NCI-H526 (cell line): ENCODE measurements at regions not wholly inside any gene's neighbourhood (a gene's known extent, or its start where the extent isn't known, plus 50 kb on each side); places are given as distances from the start of the nearest gene placed in this dataset.

Source experiments
- DNase-seq, 2 experiments: peaks; one replicate each; lab custom pipeline; 2025; lab: John Stamatoyannopoulos, UW

GRCh38 chr2:22824618-22825017 lies 560.4 kb upstream of the KLHL29 start:
- DNase-seq, result no peak

- no peak for DNase-seq
Observed at GRCh38 chr2:22826703-22827102, 558.3 kb upstream of the KLHL29 start.

GRCh38 chr2:22829791-22830190 lies 555.2 kb upstream of the KLHL29 start:
- peak in 1 of 2 experiments; percentile 10 for DNase-seq

- no peak for DNase-seq
Observed at GRCh38 chr2:22832196-22832595, 552.8 kb upstream of the KLHL29 start.

DNA sequence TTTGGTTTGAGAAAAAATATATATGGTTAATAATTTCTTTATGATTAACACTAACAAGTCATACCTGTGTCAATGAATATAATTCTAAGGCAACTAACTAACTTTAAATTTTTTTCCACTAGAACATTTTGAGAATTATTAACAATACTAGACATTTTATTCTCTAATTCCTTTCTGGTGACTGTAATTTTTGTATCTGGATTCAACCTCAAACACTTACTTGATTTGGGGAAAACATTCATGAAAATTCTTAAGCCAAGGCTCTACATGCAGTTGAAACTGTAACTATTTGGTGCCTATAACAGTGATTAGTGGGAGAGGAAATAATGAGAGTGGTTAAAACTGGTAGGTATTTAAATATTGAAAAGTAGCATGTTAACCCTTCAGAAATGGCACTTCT lies 546.5 kb upstream of the KLHL29 start:
- no peak for DNase-seq

GRCh38 chr2:22842205-22842869 lies 542.6 kb upstream of the KLHL29 start:
- DNase-seq, result no peak

DNA sequence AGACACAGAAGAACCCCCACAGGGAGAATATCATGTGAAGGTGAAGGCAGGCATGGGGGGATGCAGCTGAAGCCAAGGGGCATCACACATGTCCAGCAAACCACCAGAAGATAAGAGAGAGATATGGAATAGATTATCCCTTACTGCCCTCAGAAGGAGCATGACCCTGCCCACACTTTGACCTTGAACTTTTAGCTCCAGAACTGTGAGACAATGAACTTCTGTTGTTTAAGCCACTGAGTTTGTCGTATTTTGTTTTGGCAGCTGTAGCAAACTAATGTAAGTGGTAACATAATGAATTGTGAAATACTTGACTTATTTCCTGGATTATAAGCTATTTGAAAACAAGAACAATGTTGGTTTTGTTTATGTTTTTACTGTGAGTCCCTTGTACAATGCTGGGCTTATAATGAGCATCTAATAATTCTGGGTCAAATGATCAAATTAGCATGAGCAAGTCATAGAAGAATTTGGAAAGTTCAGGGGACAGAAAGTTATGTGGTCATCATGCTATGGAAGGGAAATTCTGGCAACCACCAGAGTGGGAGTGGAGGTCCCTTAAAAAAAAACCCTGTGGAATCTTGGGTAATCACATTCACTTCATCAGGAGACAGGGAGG lies 541.0 kb upstream of the KLHL29 start:
- no peak for DNase-seq

DNA sequence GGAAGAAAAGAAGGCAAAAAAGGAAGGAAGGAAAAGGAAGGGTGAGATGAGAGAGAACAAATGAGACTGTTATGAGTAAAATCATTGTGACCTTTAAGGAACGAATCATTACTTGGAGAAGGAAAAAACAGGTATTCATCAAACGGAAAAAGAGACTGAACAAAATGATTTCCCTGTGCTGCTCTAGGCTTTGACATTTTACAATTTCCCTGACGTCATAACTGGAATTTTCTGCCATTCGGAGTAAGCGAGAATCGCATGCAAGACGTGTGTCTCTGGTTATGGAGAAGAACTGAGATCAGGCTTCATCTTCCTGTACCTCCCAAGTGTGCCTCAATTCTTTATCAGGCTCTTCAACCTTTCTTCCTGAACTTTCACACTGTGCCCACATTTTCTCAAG lies 534.7 kb upstream of the KLHL29 start:
- no peak for DNase-seq

DNA sequence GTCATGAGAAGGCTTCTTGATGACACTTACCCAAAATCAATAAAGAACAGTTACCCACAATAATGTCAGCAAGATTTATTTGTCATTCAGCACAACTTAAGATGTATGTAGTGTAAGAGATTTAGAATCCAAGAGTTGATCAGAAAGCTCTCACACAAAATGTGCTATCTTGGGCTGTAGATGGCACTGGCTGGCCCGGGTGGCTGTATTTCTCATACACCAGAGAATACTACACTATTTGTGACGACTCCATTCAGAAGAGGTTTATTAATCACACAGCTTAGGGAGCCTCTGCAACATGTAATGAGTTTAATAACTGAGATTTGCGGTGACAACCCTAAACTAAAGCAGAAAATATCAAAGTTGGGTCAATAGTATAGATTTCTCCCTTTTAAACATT lies 530.4 kb upstream of the KLHL29 start:
- no peak for DNase-seq

DNA sequence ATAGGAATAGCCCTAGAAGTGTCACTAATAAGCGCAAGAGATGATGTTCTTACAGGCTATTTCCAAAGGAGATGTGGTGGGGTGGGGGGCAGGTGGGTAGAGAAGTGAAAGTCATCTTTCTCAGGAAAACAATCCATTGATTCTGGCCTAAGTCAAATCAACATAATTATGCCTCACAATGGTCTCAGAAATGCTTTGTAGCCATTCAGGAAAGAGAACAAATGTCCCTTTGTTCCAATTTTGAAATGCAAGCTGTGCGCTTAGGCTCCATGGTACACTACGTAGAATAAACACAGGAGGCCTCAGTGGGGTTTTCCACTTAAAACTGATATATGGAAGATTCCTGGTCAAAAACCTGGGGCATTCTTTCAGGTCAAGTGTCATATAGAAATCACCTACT lies 529.9 kb upstream of the KLHL29 start:
- DNase-seq, result peak in 1 of 2 experiments; percentile 56

DNA sequence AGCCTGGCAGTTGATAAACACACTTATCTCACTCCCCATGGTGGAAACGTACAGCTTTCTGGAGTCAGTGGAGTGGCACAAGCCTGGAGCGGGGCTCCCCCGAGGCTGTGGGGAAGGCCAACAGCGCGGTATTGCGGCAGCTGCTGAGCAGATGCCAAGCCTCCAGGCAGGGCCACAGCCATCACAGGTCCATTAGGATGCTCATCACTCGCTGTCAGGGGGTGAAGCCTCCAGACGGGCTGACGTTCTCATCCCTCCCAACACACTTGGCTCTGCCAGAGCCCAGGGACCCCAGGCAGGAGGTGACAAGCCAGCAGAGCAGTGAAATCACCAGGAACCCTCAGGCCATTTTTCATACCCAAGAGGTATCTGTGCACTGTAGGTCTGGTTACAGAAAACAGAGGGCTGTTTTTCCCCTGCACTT lies 529.2 kb upstream of the KLHL29 start:
- peak in 1 of 2 experiments; percentile 30 for DNase-seq

DNA sequence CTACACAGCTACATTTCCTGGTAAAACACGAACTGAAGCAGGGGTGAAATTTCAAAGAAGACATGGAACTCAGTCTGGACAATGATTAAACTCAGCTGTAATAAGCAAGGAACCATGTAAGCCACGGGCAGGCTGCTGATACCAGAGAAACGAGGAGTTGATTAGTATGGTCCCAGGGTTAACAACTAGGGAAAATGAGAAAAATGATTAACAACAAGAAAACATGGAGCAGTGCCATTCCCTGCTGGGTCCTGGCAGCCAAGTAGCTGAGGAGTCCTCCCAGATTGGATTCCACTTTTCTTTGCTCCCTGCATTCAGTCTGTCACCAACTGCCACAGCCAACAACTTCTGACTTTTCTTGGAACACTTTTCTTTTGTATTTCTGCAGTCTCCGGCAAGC lies 517.0 kb upstream of the KLHL29 start:
- DNase-seq, result no peak

DNA sequence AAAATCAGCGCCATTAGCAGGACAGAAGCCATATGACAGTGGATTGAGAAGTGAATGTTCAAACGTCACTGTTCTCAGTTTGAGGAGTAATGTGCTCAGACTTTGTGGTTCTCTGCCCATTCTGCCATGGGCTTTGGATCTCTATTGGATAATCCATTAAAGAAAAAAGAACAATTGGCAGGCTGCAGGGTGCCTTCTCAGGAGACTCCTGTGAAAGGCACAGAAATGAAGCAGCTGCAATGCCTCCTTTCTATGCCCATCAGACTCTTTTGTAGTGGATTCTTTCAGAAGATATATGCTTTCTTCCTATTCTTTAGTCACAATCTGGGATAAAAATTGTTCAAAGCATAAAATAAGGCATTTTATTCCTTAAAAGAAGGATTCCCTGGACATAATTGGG lies 506.9 kb upstream of the KLHL29 start:
- no peak for DNase-seq

GRCh38 chr2:22879009-22879863 lies 505.7 kb upstream of the KLHL29 start:
- DNase-seq, result no peak

- no peak for DNase-seq
Observed at GRCh38 chr2:22880161-22880560, 504.8 kb upstream of the KLHL29 start.

- no peak for DNase-seq
Observed at GRCh38 chr2:22882011-22882410, 503.0 kb upstream of the KLHL29 start.

DNA sequence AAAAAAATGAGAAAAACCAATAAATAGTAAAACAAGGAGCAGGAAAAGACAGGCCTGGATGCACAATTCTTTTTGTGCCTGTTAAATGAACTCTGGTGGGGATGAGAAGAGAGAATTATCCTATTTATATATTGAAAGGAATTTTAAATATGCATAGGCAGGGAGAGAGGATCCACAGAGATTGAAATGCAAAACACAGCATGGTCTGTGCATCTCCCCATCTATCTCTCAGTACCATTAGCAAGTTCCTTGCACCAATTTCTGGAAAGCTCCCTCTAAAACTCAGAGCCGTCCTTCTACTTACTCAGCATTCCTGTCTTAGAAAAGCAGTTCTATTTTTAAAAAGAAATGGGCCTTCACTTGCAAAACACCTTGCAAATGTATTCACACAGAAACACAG lies 502.3 kb upstream of the KLHL29 start:
- DNase-seq, result no peak

DNA sequence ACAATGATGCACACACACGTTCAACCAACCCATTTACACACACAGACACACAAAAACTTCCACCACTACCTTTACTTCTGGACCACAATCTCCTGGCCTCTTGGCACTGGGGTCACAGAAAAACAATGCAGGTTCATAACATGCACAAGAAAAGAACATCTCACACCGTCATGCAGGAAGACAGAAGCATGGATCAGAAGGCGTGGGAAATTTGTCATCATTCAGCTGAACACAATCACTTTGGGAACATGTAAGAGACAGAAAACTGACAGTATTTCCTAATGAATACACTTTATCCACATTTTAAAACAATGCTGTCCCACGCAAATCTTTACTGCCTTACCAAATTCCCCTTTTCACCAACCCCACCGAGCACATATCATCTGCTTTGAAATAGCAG lies 501.9 kb upstream of the KLHL29 start:
- DNase-seq, result no peak

DNA sequence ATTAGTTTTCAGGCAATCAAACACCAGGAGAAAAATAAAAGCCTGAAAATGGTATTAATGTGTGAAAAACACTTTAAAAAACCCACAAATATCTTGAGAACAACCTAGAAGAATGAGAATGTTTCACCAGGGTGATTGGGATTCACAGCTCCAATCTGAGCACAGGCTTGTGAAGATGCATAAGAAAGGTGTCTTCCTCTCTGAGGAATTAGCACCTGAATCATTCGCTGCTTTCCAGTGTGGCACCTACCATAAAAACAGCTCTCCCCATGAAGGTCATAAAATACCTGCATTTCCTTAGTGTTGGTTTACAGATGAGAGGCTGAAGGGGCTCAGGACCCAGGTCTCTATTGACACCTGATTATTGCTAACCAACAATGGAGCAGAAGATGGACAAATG lies 499.7 kb upstream of the KLHL29 start:
- DNase-seq, result no peak

- no peak for DNase-seq
Observed at GRCh38 chr2:22887426-22887825, 497.6 kb upstream of the KLHL29 start.

- DNase-seq, result no peak
Observed at GRCh38 chr2:22887845-22888244, 497.1 kb upstream of the KLHL29 start.

- no peak for DNase-seq
Observed at GRCh38 chr2:22890132-22890531, 494.8 kb upstream of the KLHL29 start.
